ENCODE measurements at regions not wholly inside any gene's neighbourhood (a gene's known extent, or its start where the extent isn't known, plus 50 kb on each side); places are given as distances from the start of the nearest gene placed in this dataset.

DNA sequence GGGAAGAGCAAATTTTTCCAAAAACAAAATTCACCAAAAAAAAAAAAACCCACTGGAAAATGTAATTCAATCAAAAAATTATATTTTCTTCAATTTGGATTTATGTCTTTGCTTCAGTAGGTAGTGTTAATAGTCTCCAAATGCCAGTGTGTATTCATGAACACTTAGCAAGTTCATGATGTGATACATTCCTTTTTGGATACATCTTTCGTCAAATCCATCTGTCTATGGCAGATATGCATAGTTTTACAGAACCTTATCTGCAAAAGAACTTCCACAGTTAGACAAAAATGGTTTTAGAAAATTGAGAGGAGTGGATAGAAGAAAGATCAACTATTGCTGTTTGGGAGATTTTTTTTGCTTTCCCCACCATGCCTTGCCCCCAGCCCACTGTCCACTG, 214.6 kb downstream of the DEPDC1B start:
- Histone ChIP-seq H3K9ac (ENCODE audit: insufficient read depth, low read length) (no peak overlapping the region), H3K79me2 (ENCODE audit: control insufficient read depth, insufficient read depth, low read length) (no peaks in the 10 kb centered on the region), H3K9me3 (ENCODE audit: control insufficient read depth, insufficient read depth, low read depth, low read length) (no peaks in the 10 kb centered on the region), H3K36me3 (ENCODE audit: control insufficient read depth, insufficient read depth, low read length) (no peaks in the 10 kb centered on the region), H4K20me1 (ENCODE audit: control insufficient read depth, extremely low read depth, insufficient read depth, low read length) (no peaks in the 10 kb centered on the region), H3K4me2 (ENCODE audit: extremely low read depth, insufficient read depth, low read length) (no peak overlapping the region), H3K27me3 (ENCODE audit: control insufficient read depth, insufficient read depth, low read length) (no peaks in the 10 kb centered on the region), H3K4me3 (replicated peaks in 1 of 4; ENCODE audit: control extremely low read depth in 1 of 4, insufficient read depth in 1 of 4, low read depth in 3 of 4, low read length in 4 of 4) (no peak overlapping the region), H3K4me1 (ENCODE audit: control insufficient read depth, extremely low read depth, insufficient read depth, low read length) (peaks cover 2% of the 10 kb centered on the region), H3K27ac (ENCODE audit: insufficient read depth, low read length) (no peak overlapping the region), H2AFZ (ENCODE audit: low read length) (no peak overlapping the region)
- TF ChIP-seq EZH2 (IDR thresholded peaks at IDR 0.05; ENCODE audit: low read length, missing control alignments), result no peak
- TF ChIP-seq, protein P1, sequence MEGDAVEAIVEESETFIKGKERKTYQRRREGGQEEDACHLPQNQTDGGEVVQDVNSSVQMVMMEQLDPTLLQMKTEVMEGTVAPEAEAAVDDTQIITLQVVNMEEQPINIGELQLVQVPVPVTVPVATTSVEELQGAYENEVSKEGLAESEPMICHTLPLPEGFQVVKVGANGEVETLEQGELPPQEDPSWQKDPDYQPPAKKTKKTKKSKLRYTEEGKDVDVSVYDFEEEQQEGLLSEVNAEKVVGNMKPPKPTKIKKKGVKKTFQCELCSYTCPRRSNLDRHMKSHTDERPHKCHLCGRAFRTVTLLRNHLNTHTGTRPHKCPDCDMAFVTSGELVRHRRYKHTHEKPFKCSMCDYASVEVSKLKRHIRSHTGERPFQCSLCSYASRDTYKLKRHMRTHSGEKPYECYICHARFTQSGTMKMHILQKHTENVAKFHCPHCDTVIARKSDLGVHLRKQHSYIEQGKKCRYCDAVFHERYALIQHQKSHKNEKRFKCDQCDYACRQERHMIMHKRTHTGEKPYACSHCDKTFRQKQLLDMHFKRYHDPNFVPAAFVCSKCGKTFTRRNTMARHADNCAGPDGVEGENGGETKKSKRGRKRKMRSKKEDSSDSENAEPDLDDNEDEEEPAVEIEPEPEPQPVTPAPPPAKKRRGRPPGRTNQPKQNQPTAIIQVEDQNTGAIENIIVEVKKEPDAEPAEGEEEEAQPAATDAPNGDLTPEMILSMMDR (conservative IDR thresholded peaks at IDR 0.05 in 1 of 2, IDR thresholded peaks at IDR 0.05 in 1 of 2; ENCODE audit: low read depth in 1 of 2, low read length in 2 of 2), result no peak
- DNase-seq (ENCODE audit: low read depth in 2 of 2), result no peak

DNA sequence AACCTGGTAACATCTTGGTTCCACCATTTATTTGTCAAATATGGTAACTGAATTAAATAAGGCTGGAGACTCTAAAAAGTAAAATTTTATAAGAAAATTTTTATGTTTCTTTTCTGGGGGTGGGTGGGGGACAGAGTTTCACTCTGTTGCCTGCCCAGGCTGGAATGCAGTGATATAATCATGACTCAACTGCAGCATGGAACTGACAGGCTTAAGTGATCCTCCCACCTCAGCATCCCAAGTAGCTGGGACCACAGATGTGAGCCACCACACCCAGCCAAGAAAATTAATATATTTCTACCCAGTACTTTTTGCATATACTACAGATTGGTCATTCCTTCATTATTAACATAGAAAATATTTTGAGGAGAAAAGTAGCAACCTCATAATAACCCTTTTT, 216.9 kb downstream of the DEPDC1B start:
- Histone ChIP-seq H3K36me3 (ENCODE audit: control insufficient read depth, insufficient read depth, low read length) (no peaks in the 10 kb centered on the region), H3K9ac (ENCODE audit: insufficient read depth, low read length) (no peak overlapping the region), H4K20me1 (ENCODE audit: control insufficient read depth, extremely low read depth, insufficient read depth, low read length) (no peaks in the 10 kb centered on the region), H2AFZ (ENCODE audit: low read length) (no peak overlapping the region), H3K4me2 (ENCODE audit: extremely low read depth, insufficient read depth, low read length) (no peak overlapping the region), H3K9me3 (ENCODE audit: control insufficient read depth, insufficient read depth, low read depth, low read length) (no peaks in the 10 kb centered on the region), H3K27me3 (ENCODE audit: control insufficient read depth, insufficient read depth, low read length) (no peaks in the 10 kb centered on the region), H3K4me1 (ENCODE audit: control insufficient read depth, extremely low read depth, insufficient read depth, low read length) (peaks cover 2% of the 10 kb centered on the region), H3K79me2 (ENCODE audit: control insufficient read depth, insufficient read depth, low read length) (no peaks in the 10 kb centered on the region), H3K27ac (ENCODE audit: insufficient read depth, low read length) (no peak overlapping the region), H3K4me3 (replicated peaks in 1 of 4; ENCODE audit: control extremely low read depth in 1 of 4, insufficient read depth in 1 of 4, low read depth in 3 of 4, low read length in 4 of 4) (no peak overlapping the region)
- TF ChIP-seq EZH2 (IDR thresholded peaks at IDR 0.05; ENCODE audit: low read length, missing control alignments), result no peak
- TF ChIP-seq, protein P1 (conservative IDR thresholded peaks at IDR 0.05 in 1 of 2, IDR thresholded peaks at IDR 0.05 in 1 of 2; ENCODE audit: low read depth in 1 of 2, low read length in 2 of 2), result no peak
- peak; percentile 3 to 50 for DNase-seq (ENCODE audit: low read depth in 2 of 2)

DNA sequence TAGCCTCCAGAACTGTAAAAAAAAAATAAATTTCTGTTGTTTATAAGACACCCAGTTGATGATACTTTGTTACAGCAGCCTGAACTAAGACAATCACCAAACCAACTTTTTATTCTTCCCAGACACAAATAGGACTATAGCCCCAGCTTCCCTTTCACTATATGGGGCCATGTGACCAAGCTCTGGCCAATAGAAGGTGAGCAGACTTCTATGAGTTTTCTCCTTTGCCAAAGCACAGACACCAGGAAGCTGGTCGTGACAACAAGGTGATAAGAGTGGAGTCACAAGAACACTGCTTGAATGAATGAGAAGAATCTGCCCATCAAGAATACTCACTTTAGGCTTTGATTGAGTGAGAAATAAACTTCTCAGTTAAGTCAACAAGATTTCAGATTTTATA, 217.7 kb downstream of the DEPDC1B start:
- no peaks in the 10 kb centered on the region for H3K9me3 ChIP-seq (ENCODE audit: control insufficient read depth, insufficient read depth, low read depth, low read length)
- DNase-seq (ENCODE audit: low read depth in 2 of 2), result no peak
- H3K79me2 ChIP-seq (ENCODE audit: control insufficient read depth, insufficient read depth, low read length), result no peaks in the 10 kb centered on the region
- TF ChIP-seq, protein P1 (conservative IDR thresholded peaks at IDR 0.05 in 1 of 2, IDR thresholded peaks at IDR 0.05 in 1 of 2; ENCODE audit: low read depth in 1 of 2, low read length in 2 of 2), result no peak
- TF ChIP-seq EZH2 (IDR thresholded peaks at IDR 0.05; ENCODE audit: low read length, missing control alignments), result no peak
- no peak overlapping the region for H3K4me3 ChIP-seq (replicated peaks in 1 of 4; ENCODE audit: control extremely low read depth in 1 of 4, insufficient read depth in 1 of 4, low read depth in 3 of 4, low read length in 4 of 4)
- H3K36me3 ChIP-seq (ENCODE audit: control insufficient read depth, insufficient read depth, low read length), result no peaks in the 10 kb centered on the region
- no peak overlapping the region for H3K27ac ChIP-seq (ENCODE audit: insufficient read depth, low read length)
- no peak overlapping the region for H3K4me2 ChIP-seq (ENCODE audit: extremely low read depth, insufficient read depth, low read length)
- no peaks in the 10 kb centered on the region for H4K20me1 ChIP-seq (ENCODE audit: control insufficient read depth, extremely low read depth, insufficient read depth, low read length)
- no peak overlapping the region for H3K9ac ChIP-seq (ENCODE audit: insufficient read depth, low read length)
- no peaks in the 10 kb centered on the region for H3K27me3 ChIP-seq (ENCODE audit: control insufficient read depth, insufficient read depth, low read length)
- no peaks in the 10 kb centered on the region for H3K4me1 ChIP-seq (ENCODE audit: control insufficient read depth, extremely low read depth, insufficient read depth, low read length)
- no peak overlapping the region for H2AFZ ChIP-seq (ENCODE audit: low read length)
